AG08396 (cell line): ENCODE measurements at regions not wholly inside any gene's neighbourhood (a gene's known extent, or its start where the extent isn't known, plus 50 kb on each side); places are given as distances from the start of the nearest gene placed in this dataset.
"Not testable (repeated sequence)": the region's sequence is repeated elsewhere in the genome, so short reads cannot be mapped to it uniquely, and the experiment has no call there.

Experiments used
- DNase-seq: peaks from one replicate; pipeline ENCODE4 v3.0.0; 2012; ENCODE audit warnings: low spot score, mixed read lengths

- DNase-seq: no peak
Observed at GRCh38 chr7:15049157-15049556, 146.6 kb upstream of the DGKB start.

GRCh38 chr7:15046861-15047260 lies 144.3 kb upstream of the DGKB start:
- DNase-seq: no peak

GRCh38 chr7:15043931-15044330 lies 141.4 kb upstream of the DGKB start:
- DNase-seq: no peak

- no peak for DNase-seq
Observed at GRCh38 chr7:15042285-15043065, 139.9 kb upstream of the DGKB start.

GRCh38 chr7:15041226-15041625 lies 138.7 kb upstream of the DGKB start:
- DNase-seq: no peak

GRCh38 chr7:15035814-15036213 lies 133.3 kb upstream of the DGKB start:
- no peak for DNase-seq

GRCh38 chr7:15033039-15033438 lies 130.5 kb upstream of the DGKB start:
- no peak for DNase-seq

GRCh38 chr7:15018981-15019380 lies 116.4 kb upstream of the DGKB start:
- DNase-seq: no peak

- no peak for DNase-seq
Observed at GRCh38 chr7:15016766-15017165, 114.2 kb upstream of the DGKB start.

- no peak for DNase-seq
Observed at GRCh38 chr7:15016315-15016667, 113.7 kb upstream of the DGKB start.

GRCh38 chr7:15015545-15016314 lies 113.2 kb upstream of the DGKB start:
- peak; percentile 6 for DNase-seq

GRCh38 chr7:15012135-15012534 lies 109.6 kb upstream of the DGKB start:
- DNase-seq: no peak

GRCh38 chr7:15011289-15011688 lies 108.7 kb upstream of the DGKB start:
- DNase-seq: no peak

- no peak for DNase-seq
Observed at GRCh38 chr7:15007507-15007906, 105.0 kb upstream of the DGKB start.

GRCh38 chr7:15005672-15006071 lies 103.1 kb upstream of the DGKB start:
- no peak for DNase-seq

GRCh38 chr7:15000157-15000556 lies 97.6 kb upstream of the DGKB start:
- no peak for DNase-seq

GRCh38 chr7:14999331-14999730 lies 96.8 kb upstream of the DGKB start:
- no peak for DNase-seq

- no peak for DNase-seq
Observed at GRCh38 chr7:14995774-14996173, 93.2 kb upstream of the DGKB start.

- no peak for DNase-seq
Observed at GRCh38 chr7:14988941-14989340, 86.4 kb upstream of the DGKB start.

GRCh38 chr7:14978687-14979086 lies 76.1 kb upstream of the DGKB start:
- no peak for DNase-seq

GRCh38 chr7:14974688-14975087 lies 72.1 kb upstream of the DGKB start:
- no peak for DNase-seq

- DNase-seq: no peak
Observed at GRCh38 chr7:14973712-14974428, 71.3 kb upstream of the DGKB start.

- not testable (repeated sequence) for DNase-seq
Observed at GRCh38 chr7:14971678-14972077, 69.1 kb upstream of the DGKB start.
